ENCODE measurements at regions not wholly inside any gene's neighbourhood (a gene's known extent, or its start where the extent isn't known, plus 50 kb on each side); places are given as distances from the start of the nearest gene placed in this dataset.

DNA sequence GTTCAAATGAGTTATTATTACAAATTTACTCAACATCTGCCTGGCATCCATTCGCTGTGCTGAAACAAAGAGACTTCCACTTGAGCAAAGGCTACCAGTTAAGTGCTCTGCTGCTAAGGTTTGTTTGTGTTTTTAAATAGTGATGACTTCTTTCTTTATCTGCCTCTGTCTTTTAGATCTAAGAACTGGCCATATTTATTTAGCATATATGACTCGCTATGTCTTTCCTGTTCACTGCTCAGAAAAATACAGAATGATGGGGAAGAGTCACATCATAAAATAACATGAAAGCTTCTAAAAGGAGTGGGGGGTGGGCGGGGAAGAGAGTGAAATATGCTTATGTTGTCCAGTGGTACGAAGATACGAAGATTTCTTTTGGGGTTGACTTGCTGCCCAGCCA, 322.2 kb downstream of the GPAT3 start:
- no peak for DNase-seq (ENCODE audit: low spot score)

DNA sequence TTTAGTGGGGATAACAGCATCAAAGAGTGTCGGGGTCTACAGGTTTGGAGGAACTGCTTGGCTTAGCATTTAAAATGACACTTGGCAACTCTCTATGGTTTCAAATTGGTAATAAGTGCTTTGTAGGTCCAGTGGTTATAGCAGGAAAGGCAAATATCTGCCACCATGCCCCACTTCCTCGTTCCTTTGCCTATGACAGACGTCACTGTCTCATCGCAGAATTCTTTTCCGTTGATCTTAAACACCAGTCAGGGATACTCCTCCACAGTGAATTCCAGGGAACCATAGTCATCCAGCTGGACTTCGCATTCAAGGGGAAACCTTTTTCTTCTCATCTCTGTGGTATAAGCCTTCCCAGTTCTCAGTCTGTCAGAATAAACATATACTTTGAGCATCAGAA, 319.1 kb downstream of the GPAT3 start:
- no peak for DNase-seq (ENCODE audit: low spot score)

DNA sequence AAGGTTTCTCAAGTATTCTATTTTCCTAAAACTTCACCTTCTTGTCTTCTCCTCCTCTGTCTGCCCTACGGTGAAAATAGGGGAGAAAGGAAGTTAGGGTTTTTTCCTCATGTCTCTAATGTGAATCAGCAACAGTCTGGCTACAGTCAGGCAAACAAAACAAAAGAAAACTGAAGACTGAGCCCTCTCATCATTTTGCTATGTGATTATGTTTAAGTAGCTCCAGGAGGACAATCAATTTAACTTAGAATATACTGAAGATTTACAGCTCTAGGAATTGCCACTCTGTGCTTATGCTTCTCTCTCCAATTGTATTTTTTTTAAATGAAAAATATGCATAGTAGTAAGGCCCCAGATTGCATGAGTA, 316.2 kb downstream of the GPAT3 start:
- DNase-seq (ENCODE audit: low spot score), result no peak

DNA sequence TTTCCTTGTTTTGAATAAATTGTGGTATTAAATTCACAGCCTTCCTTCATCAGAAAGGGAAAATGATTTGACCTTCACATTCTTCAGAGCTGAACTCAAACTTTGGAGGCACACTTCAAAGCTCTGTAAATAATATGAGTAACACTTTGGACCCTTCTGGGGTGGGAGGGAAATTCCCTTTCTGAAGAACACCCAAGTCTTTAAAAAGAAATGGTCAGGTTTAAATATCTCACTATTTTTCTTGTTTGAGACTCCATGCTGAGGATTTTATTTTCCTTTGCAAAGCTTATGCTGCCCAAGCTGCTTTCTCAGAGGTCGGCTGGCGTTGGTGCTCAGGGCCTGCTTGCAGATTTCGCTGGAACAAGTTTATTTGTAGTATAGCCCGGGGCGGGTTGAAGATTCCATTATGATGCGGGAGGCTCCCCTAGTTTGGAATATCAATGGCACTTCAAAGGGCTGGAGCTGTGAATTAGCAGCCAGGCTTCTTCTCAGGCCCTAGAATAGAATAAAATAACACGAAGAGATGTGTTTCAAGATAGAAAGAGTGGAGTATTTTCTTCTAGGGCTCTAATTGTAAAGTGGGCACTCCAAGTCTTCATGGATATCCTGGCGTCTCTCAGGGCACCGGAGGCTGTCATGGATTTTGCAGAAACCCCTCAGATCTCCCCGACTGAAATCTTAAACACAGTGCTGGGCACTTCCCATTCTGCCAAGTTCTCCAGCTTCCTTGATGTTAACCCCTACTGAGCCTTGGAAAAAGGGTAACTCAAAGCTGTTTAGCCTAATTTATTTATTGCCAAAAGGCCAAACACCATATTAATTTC, 315.6 kb downstream of the GPAT3 start:
- no peak for DNase-seq (ENCODE audit: low spot score)

DNA sequence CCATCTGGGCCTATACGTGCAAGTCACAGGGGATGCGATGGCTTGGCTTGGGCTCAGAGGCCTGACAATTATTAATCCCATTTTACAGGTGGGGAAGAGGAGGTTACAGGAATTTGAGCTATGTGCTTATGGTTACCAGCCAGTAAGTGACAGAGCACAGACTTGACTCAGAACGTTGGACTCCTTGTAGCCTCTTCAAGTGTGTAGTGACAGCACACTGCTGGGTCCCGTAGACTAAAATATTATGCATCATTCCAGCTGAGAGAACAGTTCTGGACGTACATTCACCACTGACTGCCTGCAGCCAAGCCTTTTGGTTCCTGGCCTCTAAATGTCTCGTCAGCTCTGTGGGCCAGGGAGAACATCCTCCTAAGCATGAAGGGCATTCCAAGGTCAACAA, 314.5 kb downstream of the GPAT3 start:
- DNase-seq (ENCODE audit: low spot score), result no peak

DNA sequence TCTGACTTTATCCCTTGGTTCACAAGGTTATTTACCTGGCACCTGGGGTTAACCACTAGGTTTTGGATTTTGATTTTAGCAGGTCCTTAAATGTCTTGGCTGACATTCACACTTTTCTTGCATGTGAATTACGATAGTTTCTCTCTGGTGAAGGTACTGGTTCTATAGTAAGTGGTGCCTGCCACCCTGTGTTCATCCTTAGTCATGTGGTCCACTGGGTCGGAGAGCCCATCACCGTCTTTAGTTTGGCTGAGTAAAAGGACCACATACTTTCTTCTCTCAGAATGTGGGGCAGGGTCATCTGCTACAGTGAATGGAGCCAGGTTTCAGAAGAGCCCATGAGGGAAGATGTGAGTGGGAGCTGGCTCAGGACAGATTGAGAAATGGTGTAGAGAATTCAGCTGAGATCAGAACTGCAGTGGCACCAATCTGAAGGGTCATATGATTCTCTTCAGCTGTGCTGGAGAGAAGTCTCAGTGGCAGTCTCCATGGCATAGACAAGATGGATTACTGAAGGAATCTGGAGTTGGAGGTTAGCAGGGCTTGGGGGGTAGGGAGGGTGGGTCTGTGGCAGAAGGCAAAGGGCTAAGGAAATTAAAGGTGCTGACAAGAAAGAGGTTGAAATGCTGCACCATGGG, 310.4 kb downstream of the GPAT3 start:
- DNase-seq (ENCODE audit: low spot score), result no peak

DNA sequence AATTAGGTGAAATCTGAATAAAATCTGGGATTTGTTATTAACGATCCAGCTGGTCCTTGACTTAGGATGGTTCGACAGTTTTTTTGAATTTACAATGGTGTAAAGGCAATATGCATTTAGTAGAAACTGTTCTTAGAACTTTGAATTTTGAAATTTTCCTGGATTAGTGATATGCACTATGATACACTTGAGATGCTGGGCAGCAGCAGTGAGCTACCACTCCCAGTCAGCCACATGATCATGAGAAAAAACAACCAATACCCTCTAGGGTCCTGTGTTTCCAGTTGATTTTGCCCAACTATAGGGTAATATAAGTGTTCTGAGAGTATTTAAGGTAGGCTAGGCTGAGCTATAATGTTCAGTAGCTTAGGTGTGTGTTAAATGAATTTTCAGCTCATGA, 303.7 kb downstream of the GPAT3 start:
- DNase-seq (ENCODE audit: low spot score), result no peak

DNA sequence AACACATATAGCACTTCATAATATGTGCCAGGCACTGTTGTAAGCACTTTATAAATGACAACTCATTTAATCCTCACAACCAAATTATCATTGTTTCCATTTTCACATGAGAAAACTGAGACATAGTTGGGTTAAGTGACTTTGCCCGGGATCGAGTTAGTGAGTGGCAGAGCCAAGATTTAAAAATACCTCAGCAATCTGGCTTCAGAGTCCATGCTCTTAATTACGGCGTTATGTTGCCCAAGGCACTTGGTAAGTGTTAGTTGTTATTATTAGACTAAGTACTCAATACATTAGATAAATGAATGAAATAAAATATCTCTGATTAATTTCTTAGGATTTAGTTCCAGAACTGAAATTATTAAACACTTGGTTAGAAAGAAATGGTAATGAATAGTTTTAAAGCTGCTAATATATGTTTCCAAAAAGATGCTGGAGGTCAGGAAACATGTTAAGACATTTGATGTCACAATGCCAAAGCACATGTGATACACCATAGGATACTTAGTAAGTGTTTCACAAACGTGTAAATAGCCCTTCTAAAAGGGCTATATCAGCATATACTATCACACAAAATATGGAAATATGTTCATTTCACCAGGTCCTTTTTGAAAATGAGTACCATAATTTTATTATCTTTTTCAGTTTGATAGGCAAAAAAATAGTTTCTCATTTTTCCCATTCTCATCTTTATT, 301.9 kb downstream of the GPAT3 start:
- DNase-seq (ENCODE audit: low spot score), result no peak

DNA sequence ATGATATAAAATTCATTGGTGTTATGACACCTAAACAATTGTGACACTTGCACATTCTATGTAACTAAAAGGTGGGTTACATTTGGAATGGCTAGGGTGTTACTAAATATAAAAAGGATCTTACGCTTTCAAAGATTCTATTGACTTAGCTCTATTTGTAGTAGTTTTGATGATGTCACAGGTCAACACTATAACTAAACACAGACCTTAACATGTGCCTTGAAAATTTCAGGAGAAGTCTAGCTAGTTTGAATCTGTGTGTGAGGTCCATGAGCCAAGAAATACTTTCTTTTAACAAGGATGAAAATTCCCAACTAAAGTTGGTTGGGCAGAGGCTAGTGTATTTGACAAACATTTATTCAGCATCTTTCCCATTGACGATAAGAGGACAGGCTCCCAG, 298.0 kb downstream of the GPAT3 start:
- DNase-seq (ENCODE audit: low spot score), result no peak

DNA sequence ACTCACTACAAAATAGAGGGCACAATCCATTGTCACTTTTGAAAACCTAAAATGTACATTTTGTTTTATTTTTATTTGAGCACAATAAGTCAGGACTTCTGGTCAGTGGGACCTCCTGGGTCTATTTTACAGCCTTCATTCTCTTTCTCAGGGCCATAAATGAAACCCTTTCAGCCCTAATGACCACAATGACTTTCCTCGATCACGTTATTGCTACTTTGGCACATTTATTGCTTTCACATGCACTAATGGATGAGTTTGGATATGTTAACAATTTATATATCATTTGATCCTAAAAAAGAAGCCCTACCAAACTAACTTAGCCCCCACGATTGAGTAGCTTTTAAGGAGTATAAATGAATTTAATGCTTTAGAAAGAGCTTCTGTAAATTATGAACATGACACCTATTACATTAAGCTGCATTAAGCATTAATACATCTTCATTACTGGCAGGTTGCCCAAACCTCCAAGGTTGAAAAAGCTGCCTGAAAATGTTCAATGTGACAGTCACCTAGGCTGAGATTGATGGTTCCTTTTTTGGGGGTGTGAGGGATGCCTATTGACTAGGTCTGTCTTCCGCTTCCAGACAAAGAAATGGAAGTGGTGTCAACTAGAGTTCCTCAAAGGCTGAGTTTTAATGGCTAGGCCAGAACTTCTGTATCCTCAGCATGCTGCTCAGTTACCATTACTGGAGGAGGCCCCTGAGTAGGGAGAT, 296.4 kb downstream of the GPAT3 start:
- no peak for DNase-seq (ENCODE audit: low spot score)

DNA sequence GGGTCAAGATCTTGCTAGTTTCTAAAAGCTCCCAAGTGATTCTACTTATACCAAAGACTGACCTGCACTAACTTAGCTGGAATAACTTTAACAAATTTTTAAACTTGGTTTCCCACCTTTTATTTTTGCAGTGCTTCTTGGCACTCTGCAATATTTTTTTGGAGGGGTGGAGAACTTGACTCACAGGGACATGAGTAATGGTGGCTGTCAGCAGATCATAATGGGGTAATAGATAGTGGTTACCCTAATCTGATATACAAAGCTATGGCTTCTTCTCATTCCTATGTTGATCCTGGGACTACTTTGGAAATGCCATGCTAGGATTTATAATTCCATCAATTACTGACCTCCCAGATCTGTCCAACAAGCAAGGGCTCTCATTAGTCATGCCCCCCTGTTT, 295.7 kb downstream of the GPAT3 start:
- DNase-seq (ENCODE audit: low spot score), result no peak

DNA sequence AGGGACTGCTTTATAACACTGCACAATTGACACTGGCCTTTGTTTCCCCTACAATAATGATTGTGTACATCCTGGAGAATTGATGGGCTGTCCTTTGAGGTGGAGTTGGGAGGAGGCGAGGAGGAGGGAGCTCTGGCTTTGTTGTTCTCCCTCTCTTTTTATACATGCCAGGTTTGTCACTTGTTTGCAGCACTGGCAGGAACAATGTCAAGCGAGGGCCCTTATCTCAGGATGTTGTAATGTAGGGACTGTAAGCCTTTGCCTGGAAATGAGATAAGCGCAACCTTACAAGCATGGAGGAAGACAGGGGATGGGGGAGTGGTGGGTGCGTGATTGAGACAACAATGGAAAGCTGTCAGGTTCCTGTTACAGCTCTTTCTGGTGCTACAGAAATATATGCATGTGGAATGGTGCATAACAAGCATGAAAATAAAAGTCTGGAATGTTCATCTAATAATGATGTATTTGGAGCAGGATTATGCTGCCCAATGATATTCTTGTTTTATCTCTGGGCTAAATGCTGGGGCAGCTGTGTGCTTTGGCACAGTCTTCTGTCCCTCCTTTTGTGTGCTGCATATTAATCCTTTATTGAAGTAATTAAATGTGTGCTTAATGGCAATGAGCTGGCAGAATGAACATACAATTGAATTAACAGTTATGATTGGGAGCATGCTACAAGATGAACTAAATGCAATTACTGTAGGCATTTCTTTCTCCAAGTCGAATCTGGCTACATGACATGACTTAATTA, 294.4 kb downstream of the GPAT3 start:
- DNase-seq (ENCODE audit: low spot score), result no peak

DNA sequence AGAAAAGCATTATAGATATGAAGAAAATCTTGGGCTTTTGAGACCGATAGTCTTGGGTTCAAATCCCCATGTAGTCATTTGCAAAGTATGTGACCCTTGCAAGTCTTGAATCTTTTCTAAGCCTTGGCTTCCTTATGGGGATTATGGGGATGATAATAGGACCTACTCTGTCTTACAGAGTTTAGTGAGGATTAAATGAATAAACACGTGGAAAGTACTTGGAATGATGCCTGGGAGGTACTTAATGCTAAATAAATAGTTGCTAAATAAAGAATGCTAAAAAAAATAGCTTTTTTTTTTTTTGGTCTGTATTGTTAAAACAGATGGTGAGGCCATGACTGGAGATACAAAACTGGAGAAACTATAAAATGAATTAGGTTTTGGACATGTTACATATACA, 292.7 kb downstream of the GPAT3 start:
- DNase-seq (ENCODE audit: low spot score), result no peak

DNA sequence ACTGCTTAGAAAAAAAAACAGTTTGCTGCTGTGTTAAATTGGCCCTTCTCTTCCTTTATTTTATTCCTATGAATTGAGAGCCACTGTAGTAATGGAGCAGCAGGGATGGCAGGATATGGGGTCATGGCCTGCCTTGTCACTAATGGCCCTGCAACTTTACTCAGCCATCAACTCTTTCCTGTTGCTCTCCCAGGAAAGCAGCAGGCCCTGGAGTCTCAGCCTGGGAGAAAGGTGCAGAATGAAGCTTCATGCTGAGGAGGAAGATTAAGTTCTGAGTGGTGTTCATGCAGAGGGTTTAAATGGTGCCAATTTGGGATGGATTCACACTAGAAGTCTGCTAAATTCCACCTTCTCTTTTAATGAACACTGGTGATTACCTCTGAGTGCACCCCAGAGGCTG, 285.6 kb downstream of the GPAT3 start:
- no peak for DNase-seq (ENCODE audit: low spot score)

DNA sequence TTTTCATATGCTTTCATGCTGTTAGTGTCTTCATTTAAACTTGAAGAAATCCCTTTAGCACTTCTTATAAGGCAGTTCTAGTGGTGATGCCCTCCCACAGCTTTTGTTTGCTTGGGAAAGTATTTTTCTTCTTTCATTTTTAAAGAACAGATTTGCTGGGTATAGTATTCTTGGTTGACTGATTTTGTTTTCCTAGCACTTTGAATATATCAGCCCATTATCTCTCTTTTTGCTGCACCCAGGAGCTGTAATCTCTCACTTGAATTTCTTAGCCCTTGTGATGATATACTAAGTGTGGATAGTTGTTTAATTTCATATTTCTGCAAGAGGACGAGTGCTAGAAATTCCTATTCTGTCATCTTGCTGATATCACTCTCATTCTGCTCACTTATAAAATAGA, 283.7 kb downstream of the GPAT3 start:
- DNase-seq (ENCODE audit: low spot score), result no peak

DNA sequence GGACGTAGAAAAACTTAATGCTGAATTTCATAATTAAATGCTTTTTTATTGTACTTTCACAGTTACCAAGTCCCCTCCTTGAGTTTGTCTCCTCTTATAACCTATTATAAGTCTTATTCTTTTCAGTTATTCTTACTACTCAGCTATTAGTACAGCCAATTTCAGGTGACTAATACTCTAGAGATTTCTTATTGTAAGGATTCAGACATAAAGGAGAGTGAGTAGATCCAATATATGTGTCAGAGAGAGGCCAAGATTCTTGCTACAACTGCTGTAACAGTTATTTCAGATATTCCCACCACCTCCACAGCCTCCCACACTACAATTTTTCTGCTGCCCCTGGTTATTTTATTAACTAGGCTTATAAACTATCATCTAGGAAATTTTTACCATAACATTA, 274.5 kb downstream of the GPAT3 start:
- no peak for DNase-seq (ENCODE audit: low spot score)

DNA sequence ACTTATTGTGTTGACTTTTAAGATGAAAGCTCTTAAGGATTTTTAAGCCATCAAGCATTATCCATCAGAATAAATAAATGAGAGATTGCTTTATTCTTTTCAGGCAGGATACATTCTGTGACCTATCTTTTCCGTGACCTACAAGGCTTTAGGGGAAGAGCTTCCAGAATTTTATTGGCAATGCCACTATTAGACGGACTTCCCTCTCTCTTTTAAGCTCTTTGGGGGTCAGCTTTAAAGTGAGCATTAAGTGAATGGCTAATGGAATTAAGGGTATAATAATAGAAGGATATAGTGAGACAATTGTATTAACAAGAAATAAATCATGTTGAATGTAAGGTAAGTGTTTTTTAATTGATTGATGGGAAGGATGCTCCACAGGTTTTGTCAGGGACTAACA, 273.7 kb downstream of the GPAT3 start:
- DNase-seq (ENCODE audit: low spot score), result no peak

DNA sequence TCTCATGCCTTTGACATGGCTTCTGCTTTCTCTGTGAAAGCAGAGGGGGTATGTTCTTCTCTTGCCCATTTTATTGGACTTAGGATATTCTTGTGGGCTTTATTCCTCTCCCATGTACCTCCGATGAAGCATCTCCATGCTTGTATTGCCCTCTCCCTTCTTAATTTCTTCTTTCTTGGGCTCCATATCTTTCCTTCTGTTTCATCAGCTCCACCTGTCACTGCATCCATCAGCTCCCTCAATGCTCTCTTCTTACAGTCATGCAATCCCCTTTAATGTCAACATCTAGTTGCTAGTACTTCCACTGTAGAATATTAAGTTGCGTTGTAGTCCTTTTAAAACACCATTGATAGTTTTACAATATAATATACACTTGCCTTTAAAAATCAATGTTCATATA, 257.6 kb downstream of the GPAT3 start:
- no peak for DNase-seq (ENCODE audit: low spot score)

DNA sequence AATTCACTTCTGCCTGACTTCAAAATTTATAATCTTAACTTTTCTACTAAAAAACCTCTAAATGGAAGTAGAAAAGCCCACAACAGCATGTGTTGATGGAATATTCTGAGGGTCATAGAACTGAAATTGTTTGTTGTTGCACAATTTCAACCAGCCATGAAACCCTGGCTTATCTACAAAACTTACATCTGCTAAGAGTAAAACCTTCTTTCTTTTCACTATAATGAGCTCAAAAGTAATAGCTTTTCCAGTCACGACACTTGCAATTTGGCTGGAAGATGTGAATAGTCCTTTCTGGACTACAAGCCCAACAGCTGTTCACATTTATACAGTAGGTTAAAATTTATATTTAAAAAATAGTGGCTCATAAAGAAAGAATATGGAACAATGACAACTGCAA, 250.0 kb downstream of the GPAT3 start:
- DNase-seq (ENCODE audit: low spot score), result no peak

DNA sequence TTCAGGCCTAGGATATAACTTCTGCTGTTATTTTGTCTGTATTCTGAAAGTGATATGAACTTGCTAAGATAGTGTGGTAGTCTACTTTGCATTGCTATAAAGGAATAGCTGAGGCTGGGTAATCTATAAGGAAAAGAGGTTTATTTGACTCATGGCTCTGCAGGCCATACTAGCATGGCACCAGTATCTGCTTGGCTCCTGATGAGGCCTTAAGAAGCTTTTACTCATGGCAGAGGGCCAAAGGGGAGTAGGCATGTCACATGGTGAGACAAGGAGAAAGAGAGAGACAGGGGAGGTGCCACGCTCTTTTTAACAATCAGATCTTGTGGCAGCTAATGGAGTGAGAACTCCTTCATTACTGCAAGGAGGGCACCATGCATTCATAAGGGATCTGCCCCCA, 247.3 kb downstream of the GPAT3 start:
- no peak for DNase-seq (ENCODE audit: low spot score)

DNA sequence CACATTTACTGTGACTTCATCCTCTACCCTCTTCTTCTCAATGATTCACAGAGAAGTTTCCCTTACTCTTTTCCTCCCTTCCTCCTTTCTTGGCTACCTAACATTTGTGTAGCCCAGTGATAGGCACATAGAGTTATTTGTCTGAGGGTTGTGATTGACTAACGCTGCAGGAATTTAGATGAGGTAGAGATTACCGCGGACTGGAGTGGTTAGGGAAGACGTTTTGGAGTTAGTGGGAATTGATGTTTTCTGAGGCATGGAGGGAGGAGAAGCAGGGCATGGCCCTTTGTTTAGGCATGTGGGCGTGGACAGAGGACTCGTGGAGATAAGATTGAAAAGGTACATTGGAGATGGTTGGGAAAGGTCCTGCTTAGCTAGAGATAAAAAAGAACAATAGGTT, 246.7 kb downstream of the GPAT3 start:
- no peak for DNase-seq (ENCODE audit: low spot score)

DNA sequence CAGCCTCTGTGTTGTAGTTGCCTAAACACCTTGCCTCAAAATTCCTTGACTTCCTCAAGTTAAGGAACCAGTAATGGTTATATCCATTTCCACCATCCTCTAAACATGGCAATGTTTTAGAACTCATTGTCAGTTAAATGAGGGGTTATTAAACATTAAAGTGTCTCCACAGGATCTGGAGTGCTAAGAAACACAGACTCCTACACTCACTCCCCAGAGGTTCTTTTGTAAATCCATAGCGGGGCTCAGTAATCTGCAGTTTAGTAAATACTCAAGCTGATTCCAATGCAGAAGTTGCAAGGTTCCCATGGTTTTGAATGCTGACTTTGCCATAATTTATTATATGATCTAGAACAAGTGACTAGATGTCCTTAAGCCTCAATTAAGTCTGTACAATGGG, 245.5 kb downstream of the GPAT3 start:
- DNase-seq (ENCODE audit: low spot score), result no peak
